ENCODE measurements at regions not wholly inside any gene's neighbourhood (a gene's known extent, or its start where the extent isn't known, plus 50 kb on each side); places are given as distances from the start of the nearest gene placed in this dataset.

DNA sequence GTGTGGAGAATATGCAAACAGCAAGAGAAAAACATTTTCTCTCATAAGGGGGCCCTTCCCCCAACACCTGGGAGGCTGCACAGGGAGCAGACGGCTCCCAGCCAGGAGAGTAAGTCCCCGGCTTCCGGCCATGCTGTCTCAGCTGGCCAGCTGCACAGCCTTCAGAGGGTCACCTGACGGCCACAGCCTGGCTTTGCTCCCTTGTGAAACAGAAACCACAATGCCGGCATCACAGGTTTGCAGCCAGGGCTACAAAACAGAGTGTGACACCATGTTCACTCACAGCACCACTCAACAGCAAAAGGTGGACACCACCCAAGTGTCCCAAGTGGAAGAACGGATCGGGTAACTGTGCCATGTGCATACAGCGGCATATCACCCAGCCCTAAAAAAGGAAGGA is 86.9 kb upstream of the GPC1 start:
- TF ChIP-seq, protein P1, sequence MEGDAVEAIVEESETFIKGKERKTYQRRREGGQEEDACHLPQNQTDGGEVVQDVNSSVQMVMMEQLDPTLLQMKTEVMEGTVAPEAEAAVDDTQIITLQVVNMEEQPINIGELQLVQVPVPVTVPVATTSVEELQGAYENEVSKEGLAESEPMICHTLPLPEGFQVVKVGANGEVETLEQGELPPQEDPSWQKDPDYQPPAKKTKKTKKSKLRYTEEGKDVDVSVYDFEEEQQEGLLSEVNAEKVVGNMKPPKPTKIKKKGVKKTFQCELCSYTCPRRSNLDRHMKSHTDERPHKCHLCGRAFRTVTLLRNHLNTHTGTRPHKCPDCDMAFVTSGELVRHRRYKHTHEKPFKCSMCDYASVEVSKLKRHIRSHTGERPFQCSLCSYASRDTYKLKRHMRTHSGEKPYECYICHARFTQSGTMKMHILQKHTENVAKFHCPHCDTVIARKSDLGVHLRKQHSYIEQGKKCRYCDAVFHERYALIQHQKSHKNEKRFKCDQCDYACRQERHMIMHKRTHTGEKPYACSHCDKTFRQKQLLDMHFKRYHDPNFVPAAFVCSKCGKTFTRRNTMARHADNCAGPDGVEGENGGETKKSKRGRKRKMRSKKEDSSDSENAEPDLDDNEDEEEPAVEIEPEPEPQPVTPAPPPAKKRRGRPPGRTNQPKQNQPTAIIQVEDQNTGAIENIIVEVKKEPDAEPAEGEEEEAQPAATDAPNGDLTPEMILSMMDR (conservative IDR thresholded peaks at IDR 0.05): no peak
- H3K27ac ChIP-seq: no peak overlapping the region

DNA sequence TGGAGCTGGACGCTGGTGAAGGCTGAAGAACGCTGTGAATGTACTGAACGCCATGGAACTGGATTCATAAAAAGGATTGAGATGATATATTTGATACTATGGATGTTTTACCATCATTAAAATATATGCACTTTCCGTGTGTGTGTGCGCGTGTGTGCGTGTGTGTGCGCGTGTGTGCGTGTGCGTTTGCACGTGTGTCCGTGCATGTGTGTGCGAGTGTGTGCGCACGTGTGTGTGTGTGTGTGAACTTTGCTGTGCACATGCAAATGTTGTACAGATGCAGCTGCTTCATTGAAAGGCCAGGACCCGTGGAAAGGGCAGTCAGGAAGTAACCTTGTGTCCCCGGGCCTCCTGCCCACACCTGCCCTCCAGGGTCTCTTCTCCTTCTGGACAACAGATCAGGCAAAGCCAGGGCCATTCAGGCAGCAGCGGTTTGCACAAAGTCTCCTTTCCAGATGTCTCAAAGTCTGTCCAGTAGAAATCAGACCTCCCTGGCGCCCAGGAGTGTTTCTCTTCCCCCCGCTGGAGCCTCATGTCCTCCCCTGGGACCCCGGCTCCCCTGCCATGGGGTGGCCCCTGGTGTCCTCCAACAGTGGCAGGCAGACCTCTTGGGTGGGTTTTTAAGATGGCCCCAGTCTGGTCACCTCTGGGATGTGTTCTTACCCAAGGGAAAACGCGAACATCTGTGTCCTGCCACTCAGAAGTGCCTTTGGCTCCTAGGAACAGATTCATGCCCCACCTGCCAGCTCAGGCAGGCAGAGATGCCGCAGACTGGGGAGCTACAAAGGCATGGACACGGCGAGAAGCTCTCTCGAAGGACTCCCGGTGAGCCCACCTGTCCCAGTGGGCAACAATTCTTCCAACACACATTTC is 86.1 kb upstream of the GPC1 start:
- TF ChIP-seq, protein P1 (conservative IDR thresholded peaks at IDR 0.05): no peak

DNA sequence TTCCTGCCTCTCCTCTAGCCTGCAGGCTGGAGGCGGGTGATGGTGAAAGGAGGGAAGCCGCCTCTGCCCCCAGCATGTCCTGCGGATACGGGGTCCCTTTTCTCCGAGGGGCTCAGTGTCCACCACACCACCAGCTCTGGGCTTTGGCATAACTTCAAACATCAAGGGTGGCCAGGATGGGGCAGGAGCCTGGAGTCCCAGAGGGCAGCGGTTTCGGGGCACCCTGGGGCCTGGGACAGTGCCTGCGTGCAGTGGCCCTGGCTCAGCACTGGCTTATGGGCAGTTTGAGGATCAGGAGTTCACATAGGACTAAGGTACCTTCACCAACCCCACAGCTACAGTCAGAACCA is 85.5 kb upstream of the GPC1 start:
- TF ChIP-seq, protein P1 (conservative IDR thresholded peaks at IDR 0.05): no peak
- no peak overlapping the region for H3K27ac ChIP-seq

More for the DNA sequence above, 86.1 kb upstream of the GPC1 start:
- no peak overlapping the region for H3K27ac ChIP-seq

DNA sequence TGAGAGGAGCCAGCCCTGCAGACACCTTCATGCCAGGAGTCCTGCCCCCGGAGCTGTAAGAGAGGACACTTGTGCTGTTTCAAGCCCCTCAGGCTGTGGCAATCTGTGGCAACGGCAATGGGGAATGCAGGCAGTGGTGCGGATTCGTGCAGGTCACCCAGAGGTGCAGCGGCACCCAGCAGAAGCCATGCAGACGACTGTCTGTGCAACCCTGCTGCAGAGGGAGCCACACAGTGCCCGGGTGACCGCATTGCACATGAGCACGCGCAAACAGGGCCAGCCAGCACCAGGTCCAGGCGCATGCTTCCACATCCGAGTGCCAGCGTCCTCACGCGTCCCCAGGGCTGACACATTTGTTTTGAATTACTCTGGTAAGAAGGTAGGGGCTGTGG is 84.8 kb upstream of the GPC1 start:
- H3K27ac ChIP-seq: no peak overlapping the region
- TF ChIP-seq, protein P1 (conservative IDR thresholded peaks at IDR 0.05): no peak

DNA sequence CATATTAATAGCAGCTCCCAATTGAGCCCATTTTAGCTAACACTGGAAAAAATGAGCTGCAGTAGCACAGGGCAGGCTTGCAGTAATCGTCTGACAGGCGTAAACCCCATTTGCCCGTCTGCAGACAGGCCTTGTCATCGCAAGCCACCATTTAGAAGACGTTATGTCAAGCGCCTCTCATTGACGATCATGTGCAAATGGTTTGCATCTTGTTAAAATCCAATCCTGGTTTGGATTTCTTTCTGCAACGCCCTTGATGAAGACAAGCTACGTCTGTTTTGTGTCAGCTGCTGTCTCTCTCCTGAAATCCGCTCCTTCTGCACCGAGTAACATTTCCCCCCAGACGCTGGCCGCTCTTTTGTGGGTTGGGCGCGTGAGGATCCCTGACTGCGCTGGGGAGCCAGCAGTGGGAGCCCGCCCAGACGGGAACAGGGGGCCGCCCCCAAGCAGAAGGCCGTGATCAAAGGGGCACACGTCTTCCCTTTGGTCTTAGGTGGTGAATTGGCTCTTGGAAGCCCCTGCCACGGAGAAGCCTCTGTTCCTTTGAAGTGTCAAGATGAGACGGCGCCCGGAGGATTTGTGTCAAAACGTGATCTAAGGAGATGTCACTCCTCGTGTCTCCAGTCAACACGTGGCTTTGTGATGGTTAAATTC is 84.2 kb upstream of the GPC1 start:
- TF ChIP-seq, protein P1 (conservative IDR thresholded peaks at IDR 0.05): no peak

DNA sequence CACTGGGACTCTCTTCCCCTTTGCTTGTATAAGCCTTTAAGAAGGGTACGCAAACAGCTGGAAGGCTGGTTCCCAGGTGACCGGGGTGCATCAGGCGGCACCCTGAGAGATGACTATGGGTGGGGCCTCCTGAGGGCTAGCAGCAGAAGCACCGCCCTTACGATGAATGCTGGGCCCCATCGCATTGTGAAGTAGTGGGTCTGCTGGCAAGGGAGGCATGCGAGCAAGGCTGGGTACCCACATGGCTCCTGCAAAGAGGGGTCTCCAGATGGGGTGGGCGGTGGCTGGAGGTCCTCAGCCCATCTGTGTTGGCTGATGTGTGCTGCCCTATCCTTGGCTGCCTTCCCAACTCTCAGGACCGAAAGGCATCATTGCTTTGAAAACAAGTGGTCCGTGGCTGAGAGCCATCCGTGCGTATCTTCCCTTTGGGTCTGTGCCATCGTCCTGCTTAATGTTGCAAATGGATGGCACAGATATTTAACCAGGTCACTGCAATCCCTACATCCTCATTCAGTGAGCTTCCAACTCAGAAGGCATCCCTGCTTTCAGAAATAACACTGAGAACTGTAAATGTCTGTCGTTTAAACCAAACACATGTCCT is 83.5 kb upstream of the GPC1 start:
- TF ChIP-seq, protein P1 (conservative IDR thresholded peaks at IDR 0.05): no peak
- H3K27ac ChIP-seq: peak overlapping the region; percentile 18; the same call in 1 of the 2 replicates

More for the DNA sequence above, 84.2 kb upstream of the GPC1 start:
- H3K27ac ChIP-seq: no peak overlapping the region

DNA sequence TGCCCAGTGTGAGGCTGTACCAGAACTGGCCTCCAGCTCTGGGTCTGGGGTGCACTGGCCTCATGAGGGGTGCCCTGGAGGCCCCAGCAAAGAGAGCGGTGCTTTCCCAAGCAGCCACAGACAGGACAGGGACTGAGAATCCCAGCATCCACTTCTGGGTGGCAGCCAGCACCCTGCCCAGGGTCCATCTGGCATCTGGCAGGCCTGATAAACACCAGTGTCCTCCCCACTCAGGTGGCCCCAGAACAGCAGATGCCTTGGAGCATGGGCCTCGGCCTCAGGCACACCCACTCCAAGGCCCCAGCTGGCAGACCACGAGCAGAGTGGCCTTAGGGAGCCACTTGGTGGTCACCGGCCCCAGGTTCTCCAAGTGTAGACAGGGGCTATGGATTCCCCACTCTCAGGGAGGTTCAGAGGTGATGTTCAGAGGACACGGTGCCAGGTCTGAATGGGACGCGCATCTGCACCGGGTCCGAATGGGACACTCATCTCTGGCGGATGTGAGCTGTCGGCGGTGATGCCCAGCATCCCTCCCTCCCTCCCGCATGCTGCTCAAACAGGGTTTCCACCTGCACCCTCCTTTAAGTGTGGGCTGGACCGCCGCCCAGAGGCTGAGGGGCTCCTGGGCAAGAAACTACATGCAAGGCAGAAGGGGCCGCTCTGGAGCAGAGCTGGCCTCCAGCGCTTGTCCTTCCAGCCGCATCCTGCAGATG is 82.2 kb upstream of the GPC1 start:
- H3K27ac ChIP-seq: no peak overlapping the region
- TF ChIP-seq, protein P1 (conservative IDR thresholded peaks at IDR 0.05): no peak

Measured in VCaP (cell line).